ENCODE measurements at regions not wholly inside any gene's neighbourhood (a gene's known extent, or its start where the extent isn't known, plus 50 kb on each side); places are given as distances from the start of the nearest gene placed in this dataset.

DNA sequence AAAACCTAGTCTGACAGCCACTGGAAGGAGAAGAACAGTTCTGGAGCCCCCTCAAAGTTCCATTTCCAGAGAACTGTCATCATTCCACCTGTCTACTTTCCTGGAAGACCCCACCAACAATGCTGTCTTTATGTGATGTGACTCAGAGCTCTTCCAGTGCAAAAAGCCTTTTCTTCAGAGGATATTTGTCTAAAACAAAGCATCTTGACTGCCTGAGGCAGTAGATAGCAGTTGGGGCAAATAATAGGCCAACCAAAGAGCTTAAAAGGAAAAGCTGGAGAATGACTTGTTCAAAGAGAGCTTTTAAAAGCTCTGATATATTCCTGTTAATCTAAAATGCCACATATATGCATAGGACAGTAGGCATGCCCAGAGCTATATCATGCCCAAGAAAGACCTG lies 62.6 kb downstream of the MIS18A start:
- no peak for DNase-seq (ENCODE audit: low spot score)

GRCh38 chr21:32215306-32215685 lies 63.6 kb downstream of the MIS18A start:
- no peak for DNase-seq (ENCODE audit: low spot score)

DNA sequence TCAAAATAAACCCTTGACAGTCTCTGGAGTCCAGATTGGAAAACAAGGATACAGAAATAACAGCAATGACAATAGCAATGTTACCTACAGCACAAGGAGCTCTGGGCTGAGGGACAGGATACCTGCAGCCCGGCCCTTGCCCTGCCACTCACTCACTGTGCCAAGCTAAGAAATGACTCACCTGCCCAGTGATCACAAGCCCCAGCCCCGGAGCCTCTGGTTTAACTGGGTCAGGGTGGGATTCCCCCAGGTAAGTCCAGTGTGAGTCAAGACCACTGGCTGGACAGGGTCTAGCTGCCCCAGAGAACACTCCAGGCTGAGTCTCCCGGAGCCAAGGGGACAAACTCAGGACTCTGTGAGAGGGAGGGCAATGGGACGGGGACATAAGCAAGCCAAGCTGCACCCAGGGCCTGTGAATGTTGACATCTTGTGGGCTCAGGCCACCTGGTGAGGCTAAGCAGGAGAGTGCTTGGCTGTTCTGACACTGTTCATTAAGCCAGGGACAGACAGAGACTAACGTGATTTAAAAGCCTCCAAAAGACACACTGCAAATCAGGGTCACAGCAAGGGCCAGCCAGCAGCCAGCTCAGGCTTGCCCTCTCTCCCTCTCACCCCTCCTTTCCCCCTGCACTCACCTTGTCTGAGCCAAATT lies 64.1 kb downstream of the MIS18A start:
- no peak for DNase-seq (ENCODE audit: low spot score)

GRCh38 chr21:32212116-32212515 lies 66.7 kb downstream of the MIS18A start:
- DNase-seq (ENCODE audit: low spot score), result no peak

GRCh38 chr21:32211306-32211705 lies 67.5 kb downstream of the MIS18A start:
- DNase-seq (ENCODE audit: low spot score), result no peak

DNA sequence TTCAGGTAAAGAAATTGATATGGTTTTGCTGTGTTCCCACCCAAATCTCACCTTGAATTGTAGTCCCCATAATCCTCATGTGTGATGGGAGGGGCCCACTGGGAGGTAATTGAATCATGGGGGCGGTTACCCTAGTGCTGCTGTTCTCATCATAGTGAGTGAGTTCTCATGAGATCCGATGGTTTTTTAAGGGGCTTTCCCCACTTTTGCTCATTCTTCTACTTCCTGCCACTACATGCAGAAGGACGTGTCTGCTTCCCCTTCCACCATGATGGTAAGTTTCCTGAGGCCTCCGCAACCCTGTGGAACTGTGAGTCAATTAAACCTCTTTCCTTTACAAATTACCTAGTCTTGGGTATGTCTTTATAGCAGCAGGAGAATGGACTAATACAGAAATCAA lies 69.3 kb downstream of the MIS18A start:
- DNase-seq (ENCODE audit: low spot score), result no peak

- no peak for DNase-seq (ENCODE audit: low spot score)
Measured at GRCh38 chr21:32207406-32207716, 71.5 kb downstream of the MIS18A start.

- no peak for DNase-seq (ENCODE audit: low spot score)
Measured at GRCh38 chr21:32206631-32207405, 72.0 kb downstream of the MIS18A start.

DNA sequence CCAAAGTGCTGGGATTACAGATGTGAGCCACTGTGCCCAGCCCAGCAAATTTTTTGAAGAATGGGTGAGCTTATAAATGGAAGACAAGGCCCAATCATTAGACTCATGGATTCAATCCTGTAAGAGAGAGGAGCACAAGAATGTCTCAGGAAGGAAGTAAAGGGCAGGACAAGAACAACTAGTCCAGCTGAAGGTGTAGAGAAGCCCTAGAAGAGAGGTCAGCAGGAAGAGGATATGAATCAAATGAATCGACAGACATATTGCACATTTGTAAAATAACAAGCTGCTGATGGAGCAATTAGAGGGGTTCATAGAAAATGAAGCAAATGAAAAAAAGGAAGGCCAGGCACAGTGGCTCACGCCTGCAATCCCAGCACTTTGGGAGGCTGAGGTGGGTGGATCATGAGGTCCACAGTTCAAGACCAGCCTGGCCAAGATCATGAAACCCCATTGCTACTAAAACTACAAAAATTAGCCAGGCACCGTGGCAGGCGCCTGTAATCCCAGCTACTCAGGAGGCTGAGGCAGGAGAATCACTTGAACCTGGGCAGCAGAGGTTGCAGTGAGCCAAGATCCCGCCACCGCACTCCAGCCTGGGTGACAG lies 74.9 kb downstream of the MIS18A start:
- DNase-seq (ENCODE audit: low spot score), result no peak

DNA sequence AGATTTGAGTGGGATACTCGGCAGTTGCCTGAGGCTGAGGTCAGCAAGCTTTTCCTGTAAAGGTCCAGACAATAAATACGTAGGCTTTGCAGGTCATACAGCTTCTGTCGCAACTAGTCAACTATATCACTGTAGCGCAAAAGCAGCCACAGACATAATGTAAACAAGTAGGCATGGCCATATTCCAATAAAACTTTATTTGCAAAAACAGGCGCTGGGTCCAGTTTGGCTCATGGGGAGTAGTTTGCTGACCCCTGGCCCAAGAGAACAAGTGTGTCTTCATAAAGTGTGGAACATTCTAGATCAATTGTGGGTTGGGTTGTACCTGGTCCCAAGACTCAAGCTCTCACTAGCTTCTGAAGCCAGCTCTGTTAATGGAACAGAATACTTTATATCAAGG lies 78.8 kb downstream of the MIS18A start:
- no peak for DNase-seq (ENCODE audit: low spot score)

GRCh38 chr21:32198384-32198783 lies 80.5 kb downstream of the MIS18A start:
- no peak for DNase-seq (ENCODE audit: low spot score)

DNA sequence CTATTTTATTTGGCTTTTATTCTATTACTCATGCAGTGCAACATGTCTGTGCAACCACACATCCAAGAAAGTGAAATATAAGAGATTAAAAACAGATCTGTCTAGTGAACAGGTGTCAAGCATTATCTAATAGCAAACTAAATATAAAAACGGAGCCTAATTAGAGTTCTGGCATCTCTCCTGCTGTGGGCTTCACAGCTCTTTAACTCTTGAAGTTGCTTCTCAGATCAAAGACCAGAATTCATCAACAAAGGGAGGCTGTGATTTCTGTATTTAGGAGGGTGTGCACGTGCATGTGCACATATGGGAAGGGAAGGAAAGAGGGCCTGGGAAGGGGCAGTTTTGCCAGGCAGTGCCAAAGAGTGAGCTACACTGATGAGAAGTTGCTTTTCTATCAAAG lies 81.0 kb downstream of the MIS18A start:
- no peak for DNase-seq (ENCODE audit: low spot score)

DNA sequence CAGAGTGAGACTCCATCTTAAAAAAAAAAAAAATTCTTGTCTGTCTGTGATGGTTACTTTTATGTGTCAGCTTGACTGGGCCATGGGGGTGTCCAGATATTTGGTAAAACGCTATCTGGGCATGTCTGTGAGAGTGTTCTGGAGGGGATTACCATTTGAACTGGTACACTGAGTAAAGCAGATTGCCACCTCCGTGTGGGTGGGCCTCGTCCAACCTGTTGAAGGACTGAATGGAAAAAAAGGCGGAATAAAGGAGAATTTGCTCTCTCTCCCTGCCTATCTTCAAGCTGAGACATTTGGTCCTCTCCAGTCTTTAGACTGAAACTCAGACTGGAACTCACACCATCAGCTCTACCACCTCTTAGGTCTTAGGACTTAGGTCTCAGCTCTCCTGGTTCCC lies 82.8 kb downstream of the MIS18A start:
- DNase-seq (ENCODE audit: low spot score), result no peak

DNA sequence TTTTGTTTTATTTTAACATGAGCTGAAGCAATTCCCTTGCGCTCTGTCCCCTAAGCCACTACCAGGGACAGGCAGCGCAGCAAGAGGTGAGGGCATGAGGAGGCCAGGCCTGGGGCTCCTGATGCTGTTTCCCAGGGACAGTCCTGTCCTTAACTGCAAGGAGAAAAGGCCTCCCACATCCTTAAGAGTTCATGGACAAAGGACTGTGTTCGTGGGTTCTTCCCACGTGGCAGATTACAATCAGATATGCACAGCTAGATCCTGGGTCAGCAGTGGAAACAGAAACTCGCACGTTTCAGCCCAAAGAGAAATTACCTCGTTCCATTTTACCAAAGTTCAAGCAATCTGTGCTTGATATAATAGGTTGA lies 85.8 kb downstream of the MIS18A start:
- DNase-seq (ENCODE audit: low spot score), result no peak

GRCh38 chr21:32192291-32193097 lies 86.4 kb downstream of the MIS18A start:
- no peak for DNase-seq (ENCODE audit: low spot score)

DNA sequence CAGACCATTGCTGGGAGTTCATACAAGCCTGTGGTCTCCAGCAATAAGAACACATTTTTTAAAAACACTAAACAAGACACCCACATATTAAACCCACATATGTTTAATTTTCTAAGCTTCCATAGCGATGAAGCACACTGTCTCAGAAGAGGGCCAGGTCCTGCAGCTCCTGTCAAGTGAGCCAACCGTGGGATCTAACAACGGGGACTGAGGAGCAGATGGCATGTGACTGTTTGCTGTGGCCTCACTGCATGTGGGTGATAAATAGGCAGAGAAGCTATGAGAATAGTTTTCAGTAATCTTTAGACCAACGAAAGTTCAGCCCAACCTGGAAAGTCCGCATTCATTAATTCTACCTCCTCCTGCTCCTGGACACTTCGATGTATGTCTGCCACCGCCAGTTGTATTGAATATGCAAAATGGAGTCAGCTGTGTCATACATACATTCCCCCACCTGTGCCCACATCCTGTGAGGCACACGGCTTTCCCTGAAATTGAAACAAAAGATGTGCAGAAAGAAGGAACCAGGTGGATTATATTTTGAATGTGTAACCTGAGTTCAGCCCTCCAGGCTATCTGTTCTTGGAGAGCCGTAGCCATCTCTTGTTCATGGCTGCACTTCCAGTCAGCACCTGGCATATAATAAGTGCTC lies 88.2 kb downstream of the MIS18A start:
- no peak for DNase-seq (ENCODE audit: low spot score)

- DNase-seq (ENCODE audit: low spot score), result no peak
Measured at GRCh38 chr21:32189688-32190483, 89.0 kb downstream of the MIS18A start.

- no peak for DNase-seq (ENCODE audit: low spot score)
Measured at GRCh38 chr21:32186804-32187203, 92.0 kb downstream of the MIS18A start.

- DNase-seq (ENCODE audit: low spot score), result no peak
Measured at GRCh38 chr21:32185726-32186125, 93.1 kb downstream of the MIS18A start.

DNA sequence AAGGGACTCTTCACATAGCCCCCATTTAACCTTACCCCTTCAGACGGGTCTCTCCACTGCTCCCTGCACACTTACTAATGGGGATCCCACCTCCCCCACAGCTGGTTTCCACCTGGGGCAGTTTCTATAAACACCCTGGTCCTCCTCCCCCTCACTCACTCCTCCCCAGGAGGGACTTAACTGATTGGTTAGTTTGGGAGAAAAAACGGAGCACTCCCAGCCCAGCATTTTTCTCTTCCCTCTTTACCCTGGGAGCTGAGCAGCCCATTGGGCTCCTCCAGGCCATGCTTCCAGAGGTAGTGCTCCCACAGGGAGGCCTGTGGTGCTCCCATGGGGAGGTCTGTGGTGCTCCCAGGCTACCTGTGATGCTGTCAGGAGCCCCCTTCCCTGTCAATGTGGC lies 93.7 kb downstream of the MIS18A start:
- DNase-seq (ENCODE audit: low spot score), result no peak

DNA sequence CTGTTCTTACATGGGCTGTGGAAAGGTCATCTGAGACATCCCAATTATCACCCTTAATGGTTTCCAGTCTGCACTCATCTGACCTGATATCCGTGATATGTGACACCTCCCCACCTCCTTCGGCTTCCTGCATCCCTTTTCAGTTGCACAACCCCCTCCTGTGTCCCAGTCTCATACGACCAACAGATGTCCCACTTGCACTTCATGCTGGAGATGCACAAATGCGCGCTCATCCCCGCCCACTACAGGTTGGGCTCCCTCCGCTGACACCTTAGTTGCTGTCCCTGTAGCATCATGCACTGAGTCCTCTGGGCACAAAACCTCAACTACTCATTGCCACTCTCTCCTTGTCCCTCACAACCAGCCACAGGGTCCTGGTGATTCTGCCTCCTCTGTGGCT lies 94.4 kb downstream of the MIS18A start:
- no peak for DNase-seq (ENCODE audit: low spot score)
